ENCODE measurements at regions not wholly inside any gene's neighbourhood (a gene's known extent, or its start where the extent isn't known, plus 50 kb on each side); places are given as distances from the start of the nearest gene placed in this dataset.

- H3K4me1 ChIP-seq (ENCODE audit: insufficient read depth, low read length, poor library complexity, severe bottlenecking): peaks cover 5% of the 10 kb centered on the region
- H3K9me3 ChIP-seq (ENCODE audit: insufficient read depth, low read depth, low read length): no peaks in the 10 kb centered on the region
- H3F3A ChIP-seq (ENCODE audit: low read depth): no peaks in the 10 kb centered on the region
- no peaks in the 10 kb centered on the region for H3K79me2 ChIP-seq (ENCODE audit: insufficient read depth, low read length)
- no peaks in the 10 kb centered on the region for H3K36me3 ChIP-seq (ENCODE audit: insufficient read depth, low read length)
- no peaks in the 10 kb centered on the region for H4K20me1 ChIP-seq (ENCODE audit: insufficient read depth, low read length, poor library complexity, severe bottlenecking)
- TF ChIP-seq EZH2phosphoT487 (IDR thresholded peaks at IDR 0.05; ENCODE audit: borderline replicate concordance) (no peak), CTCF (conservative IDR thresholded peaks at IDR 0.05; ENCODE audit: low read length) (no peak)
- no peak overlapping the region for H3K4me3 ChIP-seq (ENCODE audit: low read length, poor library complexity, severe bottlenecking)
- H3K9ac ChIP-seq (ENCODE audit: low read depth, low read length, poor library complexity, severe bottlenecking): no peak overlapping the region
- H3K4me2 ChIP-seq (ENCODE audit: low read depth, low read length, poor library complexity, severe bottlenecking): no peak overlapping the region
- H3K9me2 ChIP-seq (replicated peaks; ENCODE audit: low read depth, low read length): no peaks in the 10 kb centered on the region
- no peak overlapping the region for H2AFZ ChIP-seq (ENCODE audit: low read length)
- no peaks in the 10 kb centered on the region for H3K27me3 ChIP-seq (ENCODE audit: insufficient read depth, low read length, poor library complexity, severe bottlenecking)
Measured at GRCh38 chr3:151979906-151980305, 106.5 kb downstream of the SUCNR1 start.

GRCh38 chr3:151983538-151983937 lies 110.1 kb downstream of the SUCNR1 start:
- TF ChIP-seq CTCF (conservative IDR thresholded peaks at IDR 0.05; ENCODE audit: low read length) (no peak), EZH2phosphoT487 (IDR thresholded peaks at IDR 0.05; ENCODE audit: borderline replicate concordance) (no peak)

GRCh38 chr3:151985787-151986430 lies 112.5 kb downstream of the SUCNR1 start:
- no peaks in the 10 kb centered on the region for H3K27me3 ChIP-seq (ENCODE audit: insufficient read depth, low read length, poor library complexity, severe bottlenecking)
- H3K4me2 ChIP-seq (ENCODE audit: low read depth, low read length, poor library complexity, severe bottlenecking): no peak overlapping the region
- no peaks in the 10 kb centered on the region for H3K9me3 ChIP-seq (ENCODE audit: insufficient read depth, low read depth, low read length)
- no peak overlapping the region for H3K4me3 ChIP-seq (ENCODE audit: low read length, poor library complexity, severe bottlenecking)
- no peaks in the 10 kb centered on the region for H3K79me2 ChIP-seq (ENCODE audit: insufficient read depth, low read length)
- no peaks in the 10 kb centered on the region for H3K4me1 ChIP-seq (ENCODE audit: insufficient read depth, low read length, poor library complexity, severe bottlenecking)
- no peak overlapping the region for H2AFZ ChIP-seq (ENCODE audit: low read length)
- no peaks in the 10 kb centered on the region for H3K9me2 ChIP-seq (replicated peaks; ENCODE audit: low read depth, low read length)
- H3K9ac ChIP-seq (ENCODE audit: low read depth, low read length, poor library complexity, severe bottlenecking): no peak overlapping the region
- H3K36me3 ChIP-seq (ENCODE audit: insufficient read depth, low read length): no peaks in the 10 kb centered on the region
- TF ChIP-seq CTCF (conservative IDR thresholded peaks at IDR 0.05; ENCODE audit: low read length) (no peak), EZH2phosphoT487 (IDR thresholded peaks at IDR 0.05; ENCODE audit: borderline replicate concordance) (no peak)
- H4K20me1 ChIP-seq (ENCODE audit: insufficient read depth, low read length, poor library complexity, severe bottlenecking): no peaks in the 10 kb centered on the region
- H3F3A ChIP-seq (ENCODE audit: low read depth): no peaks in the 10 kb centered on the region

More at GRCh38 chr3:151983538-151983937, 110.1 kb downstream of the SUCNR1 start:
- Histone ChIP-seq H4K20me1 (ENCODE audit: insufficient read depth, low read length, poor library complexity, severe bottlenecking) (no peaks in the 10 kb centered on the region), H3K4me1 (ENCODE audit: insufficient read depth, low read length, poor library complexity, severe bottlenecking) (no peaks in the 10 kb centered on the region), H3K27me3 (ENCODE audit: insufficient read depth, low read length, poor library complexity, severe bottlenecking) (no peaks in the 10 kb centered on the region), H3F3A (ENCODE audit: low read depth) (no peaks in the 10 kb centered on the region), H3K9me3 (ENCODE audit: insufficient read depth, low read depth, low read length) (no peaks in the 10 kb centered on the region), H3K9ac (ENCODE audit: low read depth, low read length, poor library complexity, severe bottlenecking) (no peak overlapping the region), H3K36me3 (ENCODE audit: insufficient read depth, low read length) (no peaks in the 10 kb centered on the region), H3K4me3 (ENCODE audit: low read length, poor library complexity, severe bottlenecking) (no peak overlapping the region), H2AFZ (ENCODE audit: low read length) (no peak overlapping the region), H3K79me2 (ENCODE audit: insufficient read depth, low read length) (no peaks in the 10 kb centered on the region), H3K4me2 (ENCODE audit: low read depth, low read length, poor library complexity, severe bottlenecking) (no peak overlapping the region), H3K9me2 (replicated peaks; ENCODE audit: low read depth, low read length) (no peaks in the 10 kb centered on the region)

All from Loucy (cell line).